GM10248 (cell line): ENCODE measurements at regions not wholly inside any gene's neighbourhood (a gene's known extent, or its start where the extent isn't known, plus 50 kb on each side); places are given as distances from the start of the nearest gene placed in this dataset.

Experiments
- CTCF ChIA-PET: fragments of 300-600 bp; sonication (Branson Sonifier 250); formaldehyde crosslinking; extraction: SDS; loops from one replicate; lab custom pipeline; 2021; ENCODE audit warnings: antibody characterized with exemption; lab: Yijun Ruan, JAX
- POLR2A ChIA-PET: fragments of 350-650 bp; sonication (Branson Sonifier 250); formaldehyde crosslinking; extraction: SDS; loops from one replicate; lab custom pipeline; 2020; ENCODE audit warnings: antibody characterized with exemption; lab: Yijun Ruan, JAX
- DNase-seq: peaks from one replicate; pipeline ENCODE4 v3.0.0; 2012; ENCODE audit errors: extremely low spot score
- TF ChIP-seq, protein P1 (sequence below): IDR thresholded peaks from 2 replicates; pipeline ENCODE4 v1.5.1; 2012; ENCODE audit warnings: mild to moderate bottlenecking, low read depth; ENCODE audit errors: extremely low read depth, missing control alignments, control extremely low read depth

DNA sequence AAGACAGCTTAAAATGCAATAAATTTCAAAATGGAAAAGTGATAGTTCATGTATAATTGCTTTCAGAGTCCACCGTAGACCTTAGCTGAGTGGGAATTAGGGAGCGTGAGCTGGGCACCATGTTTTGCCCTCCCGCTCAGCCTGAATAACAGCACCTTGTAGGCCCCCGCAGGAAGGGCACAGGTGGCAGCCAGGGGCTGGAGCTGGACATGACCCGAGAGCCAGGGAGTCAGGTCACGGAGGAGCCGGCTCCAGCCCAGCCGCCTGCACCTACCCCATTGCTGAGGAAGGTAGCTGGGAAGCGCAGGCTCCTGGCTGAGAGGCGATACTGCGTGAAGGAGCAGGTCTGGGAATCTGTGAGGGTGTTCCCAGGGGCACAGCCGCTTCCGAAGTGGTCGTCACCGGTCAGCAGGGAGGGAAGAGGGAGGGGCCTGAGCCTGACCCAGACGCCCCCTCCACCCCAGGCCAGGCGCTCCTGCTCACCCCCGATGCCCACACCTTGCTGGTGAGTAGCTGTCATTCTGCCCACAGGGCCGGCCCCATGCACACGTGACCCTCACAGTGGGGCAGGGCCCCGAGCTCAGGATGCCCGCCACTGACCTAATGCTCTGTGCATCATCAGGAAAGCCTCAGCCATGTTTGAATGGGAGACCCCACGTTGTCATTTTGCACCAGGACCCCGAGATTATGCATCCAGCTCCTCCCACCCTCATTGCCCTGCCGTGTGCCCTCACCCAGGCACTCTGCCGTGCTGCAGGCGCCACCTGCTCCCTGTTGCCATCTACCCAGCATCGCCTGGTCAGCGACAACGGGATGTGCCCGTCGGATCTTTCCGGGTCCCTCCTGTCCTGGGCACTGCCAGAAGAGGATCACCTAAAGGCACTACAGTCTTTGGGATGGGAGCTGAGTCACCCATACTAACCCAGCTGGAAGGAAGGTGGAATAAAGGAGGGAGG lies 129.2 kb upstream of the TCERG1L start:
- TF ChIP-seq, protein P1, sequence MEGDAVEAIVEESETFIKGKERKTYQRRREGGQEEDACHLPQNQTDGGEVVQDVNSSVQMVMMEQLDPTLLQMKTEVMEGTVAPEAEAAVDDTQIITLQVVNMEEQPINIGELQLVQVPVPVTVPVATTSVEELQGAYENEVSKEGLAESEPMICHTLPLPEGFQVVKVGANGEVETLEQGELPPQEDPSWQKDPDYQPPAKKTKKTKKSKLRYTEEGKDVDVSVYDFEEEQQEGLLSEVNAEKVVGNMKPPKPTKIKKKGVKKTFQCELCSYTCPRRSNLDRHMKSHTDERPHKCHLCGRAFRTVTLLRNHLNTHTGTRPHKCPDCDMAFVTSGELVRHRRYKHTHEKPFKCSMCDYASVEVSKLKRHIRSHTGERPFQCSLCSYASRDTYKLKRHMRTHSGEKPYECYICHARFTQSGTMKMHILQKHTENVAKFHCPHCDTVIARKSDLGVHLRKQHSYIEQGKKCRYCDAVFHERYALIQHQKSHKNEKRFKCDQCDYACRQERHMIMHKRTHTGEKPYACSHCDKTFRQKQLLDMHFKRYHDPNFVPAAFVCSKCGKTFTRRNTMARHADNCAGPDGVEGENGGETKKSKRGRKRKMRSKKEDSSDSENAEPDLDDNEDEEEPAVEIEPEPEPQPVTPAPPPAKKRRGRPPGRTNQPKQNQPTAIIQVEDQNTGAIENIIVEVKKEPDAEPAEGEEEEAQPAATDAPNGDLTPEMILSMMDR: no peak
- no peak for DNase-seq
- ChIA-PET POLR2A (interaction anchor here (0.5 kb wide), 1 partner anchor 15 kb away, joined by 6 read pairs; no protein-coding TSS in a partner anchor), CTCF (interaction anchor here (1.0 to 1.2 kb wide), 2 partner anchors 19 to 26 kb away, joined by 3 read pairs; no protein-coding TSS in a partner anchor)

DNA sequence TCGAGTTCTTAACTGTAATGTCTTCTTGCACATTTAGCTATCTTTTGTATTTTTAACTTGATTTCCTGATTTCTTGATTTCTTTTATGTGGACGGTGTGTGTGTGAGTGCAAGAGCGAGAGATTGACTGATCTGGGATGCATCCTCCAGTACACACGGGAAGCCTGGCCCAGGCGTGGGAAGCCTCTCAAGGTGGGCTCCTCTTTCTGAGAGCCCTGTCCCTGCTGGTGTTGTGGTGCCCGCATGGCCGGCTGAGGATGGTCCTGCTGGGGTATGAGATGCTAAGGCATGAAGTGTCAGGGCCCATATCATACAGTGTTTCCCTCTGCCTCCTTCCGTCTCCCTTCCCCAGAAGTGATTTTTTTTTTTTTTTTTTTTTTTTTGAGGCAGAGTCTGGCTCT lies 130.8 kb upstream of the TCERG1L start:
- TF ChIP-seq, protein P1: no peak
- DNase-seq: no peak
- ChIA-PET POLR2A (no interaction called here), CTCF (no interaction called here)

DNA sequence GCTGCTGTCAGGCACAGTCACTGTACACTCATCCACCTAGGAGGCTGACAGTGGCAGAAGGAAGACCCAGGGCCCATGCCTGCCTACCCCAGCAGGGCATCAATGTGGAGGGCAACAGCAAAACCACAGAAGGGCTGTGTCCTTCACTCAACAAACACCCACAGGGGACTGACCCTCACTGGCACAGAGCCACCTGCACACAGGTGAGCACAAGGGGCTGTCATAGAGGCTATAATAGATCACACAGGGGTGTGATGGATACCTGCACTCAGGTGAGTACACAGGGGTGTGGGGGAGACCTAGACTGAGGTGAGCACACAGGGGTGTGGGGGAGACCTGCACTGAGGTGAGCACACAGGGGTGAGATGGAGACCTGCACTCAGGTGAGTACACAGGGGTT lies 132.8 kb upstream of the TCERG1L start:
- TF ChIP-seq, protein P1: no peak
- POLR2A ChIA-PET: no interaction called here
- DNase-seq: no peak
- CTCF ChIA-PET: no interaction called here

DNA sequence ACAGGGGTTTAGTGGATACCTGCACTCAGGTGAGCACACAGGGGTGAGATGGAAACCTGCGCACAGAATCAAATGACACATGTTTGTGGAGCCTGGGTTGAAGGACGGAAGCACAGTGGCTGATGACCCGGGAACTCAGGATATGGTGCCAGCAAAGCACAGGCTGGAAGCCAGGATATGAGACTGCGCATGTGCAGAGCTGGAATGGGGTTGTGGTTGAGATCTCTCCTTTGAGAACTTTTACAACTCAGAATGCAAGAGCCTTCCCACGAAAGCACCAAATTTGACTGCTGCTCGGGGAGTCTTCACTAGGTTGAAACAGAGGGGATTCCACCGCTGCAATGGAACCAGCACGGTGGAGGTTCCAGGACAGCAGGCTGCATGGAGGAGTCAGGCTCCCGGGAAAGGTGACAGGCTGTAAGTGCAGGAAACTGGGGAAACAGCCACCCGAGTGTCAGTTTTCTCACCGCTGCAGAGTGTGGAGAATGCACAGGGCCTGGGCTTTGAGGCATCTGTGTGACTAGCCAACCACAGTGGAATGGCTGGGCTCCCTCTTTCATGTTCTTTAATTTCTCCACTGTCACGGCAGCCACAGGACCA lies 133.4 kb upstream of the TCERG1L start:
- DNase-seq: no peak
- POLR2A ChIA-PET: no interaction called here
- CTCF ChIA-PET: interaction anchor here (1.3 kb wide), 1 partner anchor 9 kb away, joined by 3 read pairs; no protein-coding TSS in a partner anchor
- TF ChIP-seq, protein P1: no peak

DNA sequence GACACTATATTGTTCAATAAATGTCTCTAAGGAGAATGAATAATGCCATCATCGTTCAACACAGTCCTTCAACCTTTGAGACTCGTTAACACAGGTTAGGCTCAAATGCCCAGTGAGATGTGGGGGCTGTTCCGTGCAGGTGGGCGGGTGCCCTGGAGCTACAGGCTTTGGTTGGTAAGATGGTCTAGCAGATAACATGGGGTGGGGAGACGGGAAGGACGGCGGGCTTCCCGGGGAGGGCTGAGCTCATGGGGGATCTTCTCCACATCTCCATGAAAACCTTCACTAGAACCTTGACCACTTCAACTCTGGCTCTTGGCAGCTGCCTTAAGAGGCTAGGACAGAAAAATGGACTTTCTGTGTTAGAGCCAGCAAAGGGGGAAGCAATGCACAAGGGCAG lies 134.1 kb upstream of the TCERG1L start:
- ChIA-PET POLR2A (no interaction called here), CTCF (interaction anchor here (1.3 kb wide), 1 partner anchor 8 kb away, joined by 3 read pairs; no protein-coding TSS in a partner anchor)
- TF ChIP-seq, protein P1: no peak
- DNase-seq: no peak

DNA sequence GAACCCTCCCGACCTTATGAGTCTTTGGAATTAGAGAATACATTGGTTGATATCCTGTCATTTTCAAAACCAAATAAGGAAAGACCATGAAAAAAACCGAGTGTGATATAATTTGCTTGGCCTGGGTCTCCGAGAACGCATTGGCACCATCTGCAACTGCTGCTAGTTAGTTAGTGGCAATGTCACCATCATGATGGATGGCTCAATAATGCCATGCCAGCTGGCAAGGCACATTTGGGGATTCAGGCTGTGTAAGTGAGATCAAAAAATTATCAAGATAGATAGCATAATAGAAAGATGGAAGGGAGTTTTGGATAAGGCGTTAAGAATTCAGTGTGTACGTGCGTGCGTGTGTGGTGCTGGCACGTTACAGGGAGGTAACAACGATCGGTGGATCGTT lies 134.7 kb upstream of the TCERG1L start:
- TF ChIP-seq, protein P1: no peak
- no peak for DNase-seq
- ChIA-PET CTCF (interaction anchor here (1.3 kb wide), 1 partner anchor 8 kb away, joined by 3 read pairs; no protein-coding TSS in a partner anchor), POLR2A (no interaction called here)
